Neural progenitor cell (in vitro differentiated cells): ENCODE measurements at regions not wholly inside any gene's neighbourhood (a gene's known extent, or its start where the extent isn't known, plus 50 kb on each side); places are given as distances from the start of the nearest gene placed in this dataset.

ENCODE experiments used
- DNase-seq: peaks from one replicate; pipeline ENCODE4 v3.0.0-alpha.2; 2016; ENCODE audit warnings: low spot score
- H2AFZ ChIP-seq: fragments of 200-600 bp; sonication (generic); replicated peaks from 2 replicates; pipeline ENCODE4 v1.6.1; 2016; ENCODE audit warnings: antibody characterized with exemption
- H3F3A ChIP-seq: fragments of 200-600 bp; sonication (generic); 2 replicates; pipeline ENCODE4 v1.6.1; 2016; ENCODE audit warnings: antibody characterized with exemption, low read depth
- H3K27ac ChIP-seq: fragments of 200-600 bp; sonication (generic); 2 replicates; pipeline ENCODE4 v1.5.1; 2016; ENCODE audit warnings: mild to moderate bottlenecking
- H3K27me3 ChIP-seq: fragments of 200-600 bp; sonication (generic); 2 replicates; pipeline ENCODE4 v1.6.1; 2016; ENCODE audit warnings: mild to moderate bottlenecking, moderate library complexity
- H3K36me3 ChIP-seq: fragments of 200-600 bp; sonication (generic); 2 replicates; pipeline ENCODE4 v1.5.1; 2016
- H3K4me1 ChIP-seq: fragments of 200-600 bp; sonication (generic); 2 replicates; pipeline ENCODE4 v1.6.1; 2016; ENCODE audit warnings: mixed run types
- H3K4me2 ChIP-seq: fragments of 200-600 bp; sonication (generic); 2 replicates; pipeline ENCODE4 v1.6.1; 2016
- H3K4me3 ChIP-seq: fragments of 200-600 bp; sonication (generic); 2 replicates; pipeline ENCODE4 v1.5.1; 2016
- H3K79me2 ChIP-seq: fragments of 200-600 bp; sonication (generic); 2 replicates; pipeline ENCODE4 v1.6.1; 2016; ENCODE audit warnings: low read depth
- H3K9ac ChIP-seq: fragments of 200-600 bp; sonication (generic); 2 replicates; pipeline ENCODE4 v1.6.1; 2016
- H3K9me3 ChIP-seq: fragments of 200-600 bp; sonication (generic); 2 replicates; pipeline ENCODE4 v1.5.1; 2016; ENCODE audit warnings: low read depth
- H4K20me1 ChIP-seq: fragments of 200-600 bp; sonication (generic); 2 replicates; pipeline ENCODE4 v1.6.1; 2016; ENCODE audit warnings: low read depth
- H3K27ac Mint-ChIP-seq: 3 replicates; pipeline ENCODE4 v1.8.0; 2021; ENCODE audit warnings: mixed read lengths
- H3K27me3 Mint-ChIP-seq: 2 replicates; pipeline ENCODE4 v1.8.0; 2022; ENCODE audit warnings: low read depth, mild to moderate bottlenecking, inconsistent platforms, moderate library complexity, mixed read lengths; ENCODE audit not compliant: insufficient read depth
- H3K36me3 Mint-ChIP-seq: 3 replicates; pipeline ENCODE4 v1.8.0; 2021; ENCODE audit warnings: mixed read lengths
- H3K4me1 Mint-ChIP-seq: 3 replicates; pipeline ENCODE4 v1.8.0; 2021; ENCODE audit warnings: mixed read lengths
- H3K4me3 Mint-ChIP-seq: 3 replicates; pipeline ENCODE4 v1.8.0; 2021; ENCODE audit warnings: mild to moderate bottlenecking, moderate library complexity, mixed read lengths
- H3K9me3 Mint-ChIP-seq: 3 replicates; pipeline ENCODE4 v1.8.0; 2020; ENCODE audit warnings: mixed read lengths
- EZH2 ChIP-seq: fragments of 200-600 bp; sonication (generic); IDR thresholded peaks from 2 replicates; pipeline ENCODE4 v1.6.1; 2017; ENCODE audit warnings: antibody characterized with exemption, mild to moderate bottlenecking, moderate library complexity
- EZH2phosphoT487 ChIP-seq: fragments of 200-600 bp; sonication (generic); IDR thresholded peaks from 2 replicates; pipeline ENCODE4 v1.6.1; 2017; ENCODE audit warnings: antibody characterized with exemption
- TF ChIP-seq, protein P1 (sequence below): fragments of 200-600 bp; sonication (generic); IDR thresholded peaks from 2 replicates; pipeline ENCODE4 v1.5.1; 2017; ENCODE audit warnings: antibody characterized with exemption, mild to moderate bottlenecking

DNA sequence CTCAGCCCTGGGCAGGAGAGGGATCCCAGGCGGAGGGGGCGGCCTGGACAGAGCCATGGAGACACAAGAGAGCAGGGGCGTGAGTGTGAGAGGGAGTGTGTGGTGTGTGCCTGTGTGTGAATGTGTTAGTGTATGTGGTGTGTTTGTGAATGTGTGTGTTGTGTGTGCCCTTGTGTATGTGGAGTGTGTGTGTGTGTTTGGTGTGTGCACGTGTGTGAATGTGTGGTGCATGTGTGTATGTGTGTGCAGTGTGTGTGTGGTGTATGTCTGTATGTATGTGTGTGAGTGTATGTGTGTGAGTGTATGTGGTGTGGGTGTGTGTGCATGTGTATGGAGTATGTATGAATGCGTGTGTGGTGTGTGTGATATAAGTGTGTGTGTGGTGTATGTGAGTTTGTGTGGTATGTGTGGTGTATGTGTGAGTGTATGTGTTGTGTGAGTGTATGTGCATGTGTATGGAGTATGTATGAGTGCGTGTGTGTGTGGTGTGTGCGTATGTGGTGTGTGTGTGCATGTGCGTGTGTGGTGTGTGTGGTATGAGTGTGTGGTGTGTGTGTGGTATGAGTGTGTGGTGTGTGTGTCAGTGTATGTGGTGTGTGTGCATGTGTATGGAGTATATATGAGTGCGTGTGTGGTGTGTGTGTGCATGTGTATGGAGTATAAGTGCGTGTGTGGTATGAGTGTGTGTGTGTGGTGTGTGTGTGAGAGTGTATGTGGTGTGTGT, 175.2 kb upstream of the AFDN start:
- Histone ChIP-seq H3F3A (peaks cover 13% of the 10 kb centered on the region), H3K27ac (no peak overlapping the region), H3K79me2 (no peaks in the 10 kb centered on the region), H2AFZ (peak overlapping the region; percentile 63), H3K4me3 (no peak overlapping the region), H3K9me3 (no peaks in the 10 kb centered on the region), H3K4me2 (no peak overlapping the region), H3K27me3 (no peaks in the 10 kb centered on the region), H4K20me1 (no peaks in the 10 kb centered on the region), H3K4me1 (peaks cover 24% of the 10 kb centered on the region), H3K36me3 (no peaks in the 10 kb centered on the region), H3K9ac (no peak overlapping the region)
- H3K9me3 Mint-ChIP-seq: peaks cover 3% of the 10 kb centered on the region
- H3K4me1 Mint-ChIP-seq: peaks cover 34% of the 10 kb centered on the region
- H3K36me3 Mint-ChIP-seq: no peaks in the 10 kb centered on the region
- no peak for DNase-seq
- H3K4me3 Mint-ChIP-seq: no peak overlapping the region
- no peak overlapping the region for H3K27ac Mint-ChIP-seq
- H3K27me3 Mint-ChIP-seq: peaks cover 2% of the 10 kb centered on the region
- TF ChIP-seq EZH2: no peak

DNA sequence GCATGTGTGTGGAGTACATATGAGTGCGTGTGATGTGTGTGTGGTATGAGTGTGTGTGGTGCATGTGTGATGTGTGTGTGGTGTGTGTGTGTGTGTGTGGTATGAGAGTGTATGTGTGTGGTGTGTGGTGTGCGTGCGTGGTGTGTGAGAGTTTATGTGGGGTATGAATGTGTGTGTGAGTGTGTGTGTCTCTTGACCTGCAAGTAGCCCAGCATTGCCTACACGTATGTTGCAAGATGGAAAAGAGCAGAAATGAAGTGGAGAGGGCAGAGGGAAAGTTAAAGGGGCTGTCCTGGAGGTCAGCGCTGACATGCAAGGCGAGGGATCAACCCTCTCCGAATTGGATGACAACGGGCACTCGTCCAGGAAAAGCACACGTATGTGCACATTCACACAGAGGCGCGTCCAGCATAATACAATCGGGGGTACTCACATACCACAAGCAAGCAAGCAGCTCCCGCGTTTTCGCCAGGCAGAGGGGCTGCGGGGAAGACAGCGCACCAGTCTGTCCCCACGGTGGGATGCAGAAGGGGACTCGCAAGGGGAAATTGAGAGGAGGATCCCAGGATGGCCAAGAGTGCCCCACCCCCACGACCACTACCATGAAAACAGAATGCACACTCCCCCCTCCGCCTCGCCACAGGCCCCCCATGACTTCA, 174.5 kb upstream of the AFDN start:
- H3K9me3 ChIP-seq: no peaks in the 10 kb centered on the region
- peaks cover 27% of the 10 kb centered on the region for H3K4me1 Mint-ChIP-seq
- H3F3A ChIP-seq: peaks cover 13% of the 10 kb centered on the region
- peak overlapping the region; percentile 58 for H2AFZ ChIP-seq
- H3K27ac Mint-ChIP-seq: no peak overlapping the region
- TF ChIP-seq EZH2: no peak
- no peak overlapping the region for H3K27ac ChIP-seq
- peaks cover 2% of the 10 kb centered on the region for H3K27me3 Mint-ChIP-seq
- H3K9ac ChIP-seq: no peak overlapping the region
- H3K4me1 ChIP-seq: peaks cover 21% of the 10 kb centered on the region
- H3K27me3 ChIP-seq: no peaks in the 10 kb centered on the region
- no peaks in the 10 kb centered on the region for H4K20me1 ChIP-seq
- H3K4me3 Mint-ChIP-seq: no peak overlapping the region
- no peaks in the 10 kb centered on the region for H3K36me3 Mint-ChIP-seq
- no peak overlapping the region for H3K4me3 ChIP-seq
- no peaks in the 10 kb centered on the region for H3K79me2 ChIP-seq
- H3K4me2 ChIP-seq: no peak overlapping the region
- H3K36me3 ChIP-seq: no peaks in the 10 kb centered on the region
- peaks cover 3% of the 10 kb centered on the region for H3K9me3 Mint-ChIP-seq
- DNase-seq: no peak

DNA sequence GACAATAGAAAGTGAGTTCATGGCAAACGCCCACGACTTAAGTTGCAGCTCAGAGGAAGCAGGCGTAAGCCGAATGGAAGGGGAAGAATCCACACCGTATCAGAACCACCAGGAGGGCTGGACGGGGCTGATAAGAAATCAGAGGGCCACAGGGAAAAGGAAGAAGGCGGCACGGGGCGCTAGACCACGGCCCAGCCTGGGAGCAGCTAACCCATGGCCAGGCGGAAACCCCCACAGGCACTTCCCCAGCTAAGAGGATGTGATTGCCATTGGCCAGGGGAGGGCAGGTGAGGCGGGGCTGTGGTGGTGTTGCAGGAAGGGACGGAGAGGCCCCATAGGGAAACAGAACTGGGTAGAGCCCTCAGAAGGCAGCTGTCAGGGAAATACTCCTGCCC, 174.0 kb upstream of the AFDN start:
- Histone ChIP-seq H3K79me2 (no peaks in the 10 kb centered on the region), H2AFZ (peak overlapping the region; percentile 58), H3K4me1 (peaks cover 16% of the 10 kb centered on the region), H3K9ac (no peak overlapping the region), H3F3A (peaks cover 13% of the 10 kb centered on the region), H3K4me3 (no peak overlapping the region), H3K4me2 (no peak overlapping the region), H3K36me3 (no peaks in the 10 kb centered on the region), H3K27ac (no peak overlapping the region), H4K20me1 (no peaks in the 10 kb centered on the region), H3K9me3 (no peaks in the 10 kb centered on the region), H3K27me3 (no peaks in the 10 kb centered on the region)
- DNase-seq: no peak
- H3K27ac Mint-ChIP-seq: no peak overlapping the region
- no peak overlapping the region for H3K4me3 Mint-ChIP-seq
- TF ChIP-seq, protein P1, sequence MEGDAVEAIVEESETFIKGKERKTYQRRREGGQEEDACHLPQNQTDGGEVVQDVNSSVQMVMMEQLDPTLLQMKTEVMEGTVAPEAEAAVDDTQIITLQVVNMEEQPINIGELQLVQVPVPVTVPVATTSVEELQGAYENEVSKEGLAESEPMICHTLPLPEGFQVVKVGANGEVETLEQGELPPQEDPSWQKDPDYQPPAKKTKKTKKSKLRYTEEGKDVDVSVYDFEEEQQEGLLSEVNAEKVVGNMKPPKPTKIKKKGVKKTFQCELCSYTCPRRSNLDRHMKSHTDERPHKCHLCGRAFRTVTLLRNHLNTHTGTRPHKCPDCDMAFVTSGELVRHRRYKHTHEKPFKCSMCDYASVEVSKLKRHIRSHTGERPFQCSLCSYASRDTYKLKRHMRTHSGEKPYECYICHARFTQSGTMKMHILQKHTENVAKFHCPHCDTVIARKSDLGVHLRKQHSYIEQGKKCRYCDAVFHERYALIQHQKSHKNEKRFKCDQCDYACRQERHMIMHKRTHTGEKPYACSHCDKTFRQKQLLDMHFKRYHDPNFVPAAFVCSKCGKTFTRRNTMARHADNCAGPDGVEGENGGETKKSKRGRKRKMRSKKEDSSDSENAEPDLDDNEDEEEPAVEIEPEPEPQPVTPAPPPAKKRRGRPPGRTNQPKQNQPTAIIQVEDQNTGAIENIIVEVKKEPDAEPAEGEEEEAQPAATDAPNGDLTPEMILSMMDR: no peak
- peaks cover 7% of the 10 kb centered on the region for H3K27me3 Mint-ChIP-seq
- peaks cover 5% of the 10 kb centered on the region for H3K9me3 Mint-ChIP-seq
- H3K4me1 Mint-ChIP-seq: peaks cover 21% of the 10 kb centered on the region
- H3K36me3 Mint-ChIP-seq: no peaks in the 10 kb centered on the region

DNA sequence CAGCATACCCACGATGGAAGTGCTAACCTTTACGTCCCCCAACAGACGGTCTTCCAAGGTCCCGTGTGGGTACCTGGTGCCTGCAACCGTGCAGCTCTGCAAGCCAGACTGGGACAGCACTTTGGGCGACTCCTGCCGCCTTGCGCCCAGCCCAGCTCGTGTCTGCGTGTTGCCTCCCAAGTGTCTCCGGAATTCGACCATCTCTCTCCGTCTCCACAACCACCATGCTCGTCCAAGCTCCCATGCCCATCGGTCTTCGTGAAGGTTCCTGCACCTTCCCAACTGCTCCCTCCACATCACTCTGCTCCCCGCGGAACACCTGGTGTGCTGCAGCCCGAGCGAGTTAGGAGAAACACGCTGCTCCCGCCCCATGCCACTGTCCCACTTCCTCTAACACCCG, 173.2 kb upstream of the AFDN start:
- Mint-ChIP-seq H3K36me3 (peaks cover 3% of the 10 kb centered on the region), H3K4me1 (peaks cover 16% of the 10 kb centered on the region), H3K9me3 (peaks cover 9% of the 10 kb centered on the region), H3K27ac (peak overlapping the region; percentile 30), H3K4me3 (peak overlapping the region; percentile 42), H3K27me3 (peaks cover 9% of the 10 kb centered on the region)
- Histone ChIP-seq H3K79me2 (no peaks in the 10 kb centered on the region), H3K9ac (no peak overlapping the region), H3F3A (peaks cover 13% of the 10 kb centered on the region), H3K4me1 (peaks cover 10% of the 10 kb centered on the region), H3K4me3 (no peak overlapping the region), H3K4me2 (no peak overlapping the region), H3K27me3 (no peaks in the 10 kb centered on the region), H3K27ac (no peak overlapping the region), H3K9me3 (no peaks in the 10 kb centered on the region), H3K36me3 (no peaks in the 10 kb centered on the region), H4K20me1 (no peaks in the 10 kb centered on the region), H2AFZ (no peak overlapping the region)
- no peak for TF ChIP-seq EZH2
- TF ChIP-seq, protein P1: no peak
- no peak for TF ChIP-seq EZH2phosphoT487
- DNase-seq: no peak
